Esophagus muscularis mucosa (tissue), 3 donors: ENCODE measurements at regions not wholly inside any gene's neighbourhood (a gene's known extent, or its start where the extent isn't known, plus 50 kb on each side); places are given as distances from the start of the nearest gene placed in this dataset.
"Not testable (repeated sequence)": the region's sequence is repeated elsewhere in the genome, so short reads cannot be mapped to it uniquely, and the experiment has no call there.

ENCODE experiments used
- CTCF ChIP-seq, 3 experiments: fragments of 200-600 bp in 2 of 3; fragments of 450-650 bp in 1 of 3; sonication (generic) in 2 of 3; IDR thresholded peaks; one replicate each; pipeline ENCODE4 v1.5.1; 2017 to 2019; ENCODE audit warnings: antibody characterized with exemption in 3 of 3, mild to moderate bottlenecking in 2 of 3, moderate library complexity in 1 of 3
- POLR2A ChIP-seq: fragments of 450-650 bp; IDR thresholded peaks from one replicate; pipeline ENCODE4 v1.6.1; 2017; ENCODE audit warnings: antibody characterized with exemption, moderate library complexity, mild to moderate bottlenecking, low read depth

DNA sequence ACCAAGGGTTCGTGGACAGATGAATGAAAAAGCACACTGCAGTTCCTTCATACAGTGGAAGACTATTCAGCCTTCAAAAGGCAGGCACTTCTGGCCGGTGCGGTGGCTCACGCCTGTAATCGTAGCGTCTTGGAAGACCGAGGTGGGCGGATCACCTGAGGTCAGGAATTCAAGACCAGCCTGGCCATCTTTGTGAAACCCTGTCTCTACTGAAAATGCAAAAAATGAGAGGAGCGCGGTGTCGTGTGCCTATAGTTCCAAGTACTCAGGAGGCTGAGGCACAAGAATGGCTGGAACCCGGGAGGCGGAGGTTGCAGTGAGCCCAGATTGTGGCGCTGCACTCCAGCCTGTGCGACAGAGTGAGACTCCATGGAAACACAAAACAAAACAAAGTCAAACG lies 82.4 kb upstream of the HMX1 start:
- TF ChIP-seq CTCF (IDR thresholded peaks at IDR 0.05); POLR2A: not testable (repeated sequence)
